HG03066 (cell line): ENCODE measurements at regions not wholly inside any gene's neighbourhood (a gene's known extent, or its start where the extent isn't known, plus 50 kb on each side); places are given as distances from the start of the nearest gene placed in this dataset.

Experiments
- ATAC-seq: cut with Tn5 transposase; IDR thresholded peaks from one replicate; pipeline ENCODE4 v1.9.1; 2021; ENCODE audit warnings: low read depth; ENCODE audit not compliant: unreplicated experiment

- no peak for ATAC-seq
Measured at GRCh38 chr16:85173146-85173980, 61.1 kb upstream of the CIBAR2 start.

DNA sequence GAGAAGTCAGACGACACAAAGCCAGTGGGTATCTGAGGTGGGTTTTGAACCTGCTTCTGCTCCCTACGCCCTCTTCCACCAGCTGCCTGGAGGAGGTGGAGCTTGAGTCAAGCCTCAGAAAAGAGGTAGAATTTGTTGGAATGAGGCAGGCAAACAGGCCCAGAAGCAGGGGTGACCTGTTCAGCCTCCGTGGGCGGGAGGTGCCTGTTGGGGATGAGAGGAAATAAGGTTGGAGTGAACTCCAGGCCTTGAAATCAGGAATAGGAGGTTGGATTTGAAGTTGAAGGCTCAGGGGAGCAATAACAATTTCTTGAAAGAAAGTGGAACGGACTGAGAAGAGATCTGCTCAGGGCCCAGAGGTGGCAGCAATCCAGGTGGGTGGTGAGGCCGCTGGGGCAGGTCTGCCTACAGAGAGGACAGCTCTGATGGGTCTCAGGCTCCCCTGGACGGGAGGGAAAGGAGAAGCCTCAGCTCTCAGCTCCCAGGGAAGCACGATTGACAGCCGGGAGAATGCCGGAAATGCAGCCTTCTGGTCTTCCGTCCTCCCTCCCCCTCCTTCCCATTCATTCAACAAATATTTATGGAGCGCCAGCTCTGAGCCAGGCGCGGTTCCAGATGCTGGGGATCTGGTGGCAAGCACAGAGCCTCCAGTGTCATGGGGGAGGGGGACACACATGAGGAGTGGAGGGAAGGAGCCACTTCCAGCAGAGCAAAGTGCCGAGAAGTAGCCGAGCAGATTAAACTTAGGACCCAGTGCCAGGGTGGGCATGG is 61.9 kb upstream of the CIBAR2 start:
- ATAC-seq = no peak

DNA sequence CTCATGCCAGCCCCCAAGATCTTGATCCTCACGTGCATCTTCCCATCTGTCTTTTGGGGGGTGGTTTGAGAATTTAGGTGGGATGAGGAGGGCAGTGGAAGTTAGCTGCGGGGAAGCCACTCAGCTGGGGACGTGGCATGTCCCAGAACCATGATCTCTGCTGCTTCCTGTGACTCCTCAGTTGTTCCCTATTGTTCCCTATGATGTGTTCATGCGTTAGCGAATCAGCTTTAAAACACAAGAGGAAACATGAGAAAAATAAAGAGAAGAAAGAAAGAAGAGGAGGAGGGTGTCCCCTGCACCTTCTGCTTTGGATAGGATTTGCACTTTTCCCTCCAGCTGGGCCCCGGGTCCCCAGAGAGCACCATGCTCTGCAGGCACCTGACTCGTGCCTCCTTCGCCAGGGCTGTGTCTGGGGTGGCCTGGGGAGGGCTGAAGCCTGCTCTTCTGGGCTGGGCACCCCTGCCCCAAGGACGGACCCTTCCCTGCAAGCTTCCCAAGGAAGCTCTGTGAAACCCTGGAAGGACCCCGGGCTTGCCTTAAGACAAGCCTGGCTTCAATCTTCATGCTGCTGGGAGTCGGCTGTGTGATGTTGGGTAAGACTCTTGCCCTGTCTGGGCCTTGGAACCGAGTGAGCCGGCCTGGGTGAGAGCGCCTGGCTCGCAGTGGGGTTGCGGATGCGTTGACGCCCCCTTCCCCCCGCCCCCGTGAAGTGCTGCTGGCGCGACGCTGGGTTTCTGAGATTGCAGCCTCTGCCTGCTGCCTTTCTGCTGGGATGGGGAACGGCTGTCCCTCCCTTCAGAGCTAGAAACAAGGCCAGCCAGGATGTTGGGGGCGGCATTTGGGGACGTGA is 62.8 kb upstream of the CIBAR2 start:
- no peak for ATAC-seq

DNA sequence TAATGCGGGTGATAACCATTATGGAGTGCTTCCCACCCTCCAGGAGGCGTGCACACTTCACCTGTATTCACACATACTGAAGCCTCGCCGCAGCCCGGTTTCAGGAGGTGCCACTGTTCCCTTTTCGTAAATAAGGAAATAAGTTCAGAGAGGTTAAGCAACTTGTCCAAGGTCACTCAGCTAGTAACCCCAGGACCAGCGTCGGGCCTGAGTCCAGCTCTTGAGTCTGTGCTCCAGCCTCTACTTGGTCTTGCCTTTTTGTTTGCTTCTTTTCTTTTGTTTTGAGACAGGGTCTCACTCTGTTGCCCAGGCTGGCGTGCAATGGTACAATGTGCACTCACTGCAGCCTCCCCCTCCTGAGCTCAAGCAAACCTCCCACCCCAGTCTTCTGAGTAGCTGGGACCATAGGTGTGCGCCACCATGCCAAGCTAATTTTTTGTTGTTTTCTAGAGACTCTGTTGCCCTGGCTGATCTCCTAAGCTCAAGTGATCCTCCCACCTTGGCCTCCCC is 63.5 kb upstream of the CIBAR2 start:
- no peak for ATAC-seq

DNA sequence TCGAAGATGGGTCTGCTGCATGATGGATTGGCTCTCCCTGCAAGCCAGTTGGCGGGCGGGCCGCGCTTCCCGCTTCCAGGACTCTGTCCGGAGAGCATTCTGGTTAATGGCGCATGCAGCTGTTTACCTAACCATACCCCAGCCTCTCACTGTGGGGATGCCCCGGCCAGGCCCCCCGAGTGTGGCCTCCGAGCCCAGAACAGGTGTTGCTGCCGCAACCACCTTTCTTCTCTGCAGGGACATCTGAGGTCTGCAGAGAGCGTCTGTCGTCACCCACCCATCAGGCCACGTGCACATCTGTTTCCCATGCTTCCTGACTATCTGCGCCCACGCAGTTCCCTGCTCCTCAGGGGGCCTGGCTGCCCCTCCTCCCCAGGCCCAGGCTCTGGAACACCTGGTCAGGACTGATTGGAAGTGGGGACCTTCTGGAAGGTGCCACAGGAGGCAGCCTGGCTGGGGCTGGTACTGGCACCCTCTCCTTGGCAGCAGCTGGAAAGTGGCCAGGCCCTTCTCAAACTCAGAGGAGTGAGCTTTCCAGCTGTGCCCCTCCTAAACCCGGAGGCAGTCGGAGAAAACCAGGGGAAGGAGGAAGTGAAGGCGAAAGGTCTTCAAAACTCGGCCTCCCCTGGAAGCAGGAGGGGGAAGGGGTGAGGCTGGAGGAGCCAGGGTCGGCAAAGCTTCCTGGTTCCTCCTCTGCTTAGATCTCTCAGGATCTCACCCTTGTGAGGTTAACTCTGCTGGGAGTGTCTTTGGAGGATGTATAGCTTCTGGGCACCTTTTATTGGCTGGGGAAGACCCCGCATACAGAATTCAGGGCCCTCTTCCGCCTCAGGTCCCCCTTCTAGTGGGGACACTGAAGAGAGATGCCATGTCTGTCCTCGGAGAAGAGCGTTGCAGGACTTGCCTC is 64.5 kb upstream of the CIBAR2 start:
- ATAC-seq = no peak

DNA sequence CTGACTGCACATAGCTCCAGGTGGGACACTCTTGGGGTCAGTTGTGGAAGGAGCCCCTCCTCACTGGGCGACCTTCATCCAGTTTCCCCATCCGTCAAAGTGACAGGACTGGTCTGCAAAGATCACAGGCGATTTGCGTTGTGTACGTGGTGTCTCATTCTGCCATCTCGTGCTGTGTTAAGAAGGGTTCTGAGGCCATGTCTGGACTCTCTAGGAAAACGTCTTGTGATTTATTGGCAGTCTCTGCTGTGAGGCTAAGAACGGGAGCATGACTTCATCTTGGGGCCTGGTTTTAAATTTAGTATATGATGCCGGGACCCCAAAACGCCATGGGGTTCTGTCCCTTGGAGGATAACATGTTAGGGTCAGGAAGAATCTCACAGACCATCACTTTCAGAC is 65.2 kb upstream of the CIBAR2 start:
- ATAC-seq = no peak

- ATAC-seq = no peak
Measured at GRCh38 chr16:85178006-85178591, 65.8 kb upstream of the CIBAR2 start.

DNA sequence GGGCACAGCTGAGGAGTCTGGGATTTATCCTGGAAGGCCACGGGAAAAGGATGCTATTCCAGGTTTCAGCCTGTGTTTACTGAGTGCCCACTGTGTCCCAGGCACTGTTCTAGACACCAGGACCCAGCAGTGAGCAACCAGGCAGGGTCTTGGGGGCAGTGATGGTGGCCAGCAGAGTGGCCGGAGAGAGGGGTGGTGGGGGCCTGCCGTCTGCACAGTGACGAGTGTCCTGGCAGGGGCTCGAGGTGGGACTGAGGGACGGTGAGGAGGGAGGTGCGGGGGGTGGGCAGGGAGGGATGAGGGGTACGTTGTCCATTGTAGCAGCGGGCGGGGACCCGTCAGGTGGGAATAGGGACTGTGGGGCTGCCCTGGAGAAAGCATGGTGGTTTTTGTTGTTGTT is 66.3 kb upstream of the CIBAR2 start:
- ATAC-seq = no peak

DNA sequence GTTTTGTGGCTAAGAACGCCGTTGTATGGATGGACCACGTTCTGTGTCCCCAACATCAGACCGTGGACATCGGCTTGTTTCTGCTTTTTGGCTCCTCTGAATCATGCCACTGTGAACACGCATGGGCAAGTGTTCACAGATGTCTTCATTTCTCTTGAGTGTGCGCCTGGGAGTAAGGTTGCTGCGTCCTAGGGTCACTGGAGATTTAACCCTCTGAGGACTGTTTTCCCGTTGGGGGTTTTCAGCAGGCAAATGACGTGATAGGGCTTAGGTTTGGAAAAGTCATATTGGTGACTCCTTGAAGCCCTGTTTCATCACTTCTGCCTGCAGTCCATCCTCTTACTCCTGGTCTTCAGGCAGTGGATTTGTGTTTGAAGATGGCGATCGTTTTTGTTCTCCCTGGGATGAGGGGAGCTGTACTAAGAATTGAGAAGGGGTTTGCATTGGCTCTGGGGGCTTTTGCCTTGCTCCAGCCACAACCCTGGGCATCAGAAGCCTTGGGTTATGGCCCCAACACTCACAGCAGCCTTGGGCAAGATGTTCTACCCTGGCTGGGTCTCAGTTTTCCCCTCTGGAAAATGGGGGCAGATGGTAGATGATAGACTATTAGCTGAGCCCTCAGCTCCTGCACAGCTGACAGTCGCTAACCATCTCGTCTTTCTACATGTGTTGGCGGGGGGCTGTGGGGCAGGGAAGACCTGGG is 67.2 kb upstream of the CIBAR2 start:
- ATAC-seq = no peak

DNA sequence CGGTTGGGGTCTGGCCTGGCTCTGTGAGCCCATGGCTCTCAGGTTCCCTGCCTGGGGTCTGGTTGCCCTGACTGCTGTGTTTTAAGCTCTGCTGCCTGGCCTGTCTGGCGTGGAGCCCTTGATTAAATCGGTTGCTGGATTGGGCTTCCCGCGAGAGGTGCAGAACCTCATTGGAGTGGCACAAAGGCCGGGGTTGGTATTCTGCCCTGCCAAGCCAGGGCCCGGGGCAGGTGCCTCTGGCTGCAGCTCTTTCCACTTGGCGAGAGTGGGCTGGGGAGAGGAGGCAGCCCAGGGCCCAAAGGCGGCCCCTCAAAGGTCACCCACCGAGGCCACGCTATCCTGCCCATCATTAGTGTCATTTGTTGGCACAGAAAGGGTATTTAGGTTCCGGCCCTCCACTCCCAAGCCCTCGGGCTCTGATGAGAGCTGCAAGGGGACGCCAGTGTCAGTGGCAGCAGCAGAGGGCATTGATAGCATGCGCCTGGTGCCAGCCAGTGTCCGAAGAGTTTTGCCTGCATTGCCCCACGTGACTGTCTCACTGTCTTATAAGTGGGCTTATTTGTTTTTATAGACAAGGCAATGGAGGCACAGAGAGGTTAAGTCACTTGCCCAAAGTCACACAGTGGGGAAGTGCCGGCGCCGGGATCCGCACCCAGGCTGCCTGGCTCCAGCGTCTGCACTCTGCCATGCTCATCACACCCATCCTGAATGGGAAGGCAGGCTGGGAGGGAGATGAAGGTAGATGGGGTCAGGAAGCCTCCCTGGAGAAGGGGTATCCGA is 68.0 kb upstream of the CIBAR2 start:
- no peak for ATAC-seq

GRCh38 chr16:85180827-85181738 is 68.8 kb upstream of the CIBAR2 start:
- ATAC-seq = no peak

GRCh38 chr16:85181739-85182129 is 69.5 kb upstream of the CIBAR2 start:
- no peak for ATAC-seq

GRCh38 chr16:85182286-85182685 is 70.0 kb upstream of the CIBAR2 start:
- no peak for ATAC-seq

DNA sequence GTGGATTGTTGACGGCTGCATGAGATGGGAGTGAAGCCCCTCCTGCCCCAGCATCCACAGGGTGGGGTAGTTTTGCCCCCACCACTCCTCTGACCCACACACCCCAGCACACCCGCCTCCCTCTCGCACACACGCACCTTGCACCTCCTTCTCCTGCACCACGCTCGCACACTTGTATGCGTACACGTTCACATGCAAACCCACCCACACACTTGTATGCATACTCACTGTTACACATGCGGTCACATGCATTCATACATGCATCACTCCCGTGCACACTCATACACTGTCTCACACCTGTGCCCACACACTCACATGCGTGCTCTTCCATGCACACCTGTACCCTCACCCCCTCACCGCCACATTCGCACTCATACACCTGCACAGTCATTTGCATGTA is 70.5 kb upstream of the CIBAR2 start:
- ATAC-seq = no peak

GRCh38 chr16:85183564-85183963 is 71.3 kb upstream of the CIBAR2 start:
- ATAC-seq = no peak

DNA sequence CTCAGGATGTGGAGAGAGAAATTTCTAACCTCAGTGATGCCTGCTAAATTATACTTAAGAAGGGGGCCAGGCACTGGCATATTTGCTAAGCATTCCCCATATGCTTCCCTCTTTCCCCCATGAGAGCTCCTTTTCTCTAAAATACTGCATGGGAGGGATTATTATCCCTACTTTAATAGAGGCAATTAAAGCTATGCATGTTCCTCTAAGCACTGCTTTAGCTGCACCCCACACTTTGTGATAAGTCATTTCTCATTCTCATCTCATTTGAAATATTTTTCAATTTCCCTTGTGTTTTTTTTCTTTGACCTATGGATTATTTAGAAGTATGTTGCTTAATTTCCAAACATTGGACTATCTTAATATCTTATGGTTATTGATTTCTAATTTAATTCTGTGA is 72.1 kb upstream of the CIBAR2 start:
- ATAC-seq = no peak
